NCI-H774 (cell line): ENCODE measurements at regions not wholly inside any gene's neighbourhood (a gene's known extent, or its start where the extent isn't known, plus 50 kb on each side); places are given as distances from the start of the nearest gene placed in this dataset.
"Not testable (repeated sequence)": the region's sequence is repeated elsewhere in the genome, so short reads cannot be mapped to it uniquely, and the experiment has no call there.

Experiments used
- DNase-seq: peaks from one replicate; lab custom pipeline; 2025; lab: John Stamatoyannopoulos, UW

GRCh38 chr18:56316727-56317126 is 321.7 kb downstream of the TXNL1 start:
- no peak for DNase-seq

DNA sequence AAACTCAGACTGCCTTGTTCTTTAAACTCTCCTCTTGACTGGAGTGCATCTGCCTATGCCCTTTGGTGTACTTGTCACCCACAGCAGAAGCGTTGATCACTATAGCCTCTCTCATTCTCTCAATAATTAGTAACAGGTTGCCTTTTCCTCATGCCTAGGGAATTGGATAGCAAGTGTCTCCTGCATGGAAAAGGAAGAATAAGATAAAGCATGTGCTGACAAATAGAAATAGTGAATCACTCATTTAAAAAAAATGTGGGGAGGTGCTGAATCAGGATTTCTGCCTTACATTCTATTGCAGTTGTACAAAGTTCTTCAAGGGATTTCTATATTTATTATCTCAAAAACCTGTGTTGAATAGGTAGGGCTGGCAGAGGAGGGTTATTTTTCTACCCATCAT is 323.0 kb downstream of the TXNL1 start:
- no peak for DNase-seq

- DNase-seq: no peak
Measured at GRCh38 chr18:56314396-56314795, 324.0 kb downstream of the TXNL1 start.

DNA sequence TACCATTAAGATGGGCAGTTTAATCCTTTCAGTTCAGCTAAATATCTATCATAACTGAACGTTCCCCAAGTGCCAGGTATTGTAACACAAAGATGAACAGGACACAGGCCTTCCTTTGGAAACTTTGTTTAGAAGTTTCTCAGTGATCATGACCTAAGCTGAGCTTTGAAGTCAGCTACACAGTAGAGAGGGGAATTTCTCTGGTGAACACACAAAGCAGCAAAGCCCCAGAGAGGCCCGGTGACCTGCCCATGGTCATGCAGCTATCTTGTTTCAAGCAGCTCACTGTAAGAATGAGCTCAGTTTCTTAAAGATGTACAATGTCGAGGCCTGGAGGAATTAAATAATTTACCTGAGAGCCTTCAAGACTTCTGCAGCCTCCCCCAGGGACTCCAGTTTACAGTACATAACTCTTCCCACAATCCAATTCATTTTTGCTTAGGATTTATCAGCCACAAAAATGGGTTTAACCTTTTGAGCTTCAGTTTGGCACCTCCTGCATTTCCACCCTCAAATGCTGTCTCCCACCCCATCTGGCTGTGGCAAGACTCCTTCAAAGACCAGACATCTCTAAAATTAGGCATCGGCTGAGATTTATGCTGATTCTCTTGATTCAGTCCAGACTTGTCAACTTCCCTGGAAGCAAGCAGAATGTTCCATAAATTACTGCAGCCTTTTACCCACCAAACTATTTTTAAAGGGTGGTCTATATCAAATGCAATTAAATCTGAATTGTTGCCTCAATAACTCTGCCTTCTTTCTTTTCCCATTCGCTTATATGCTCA is 325.6 kb downstream of the TXNL1 start:
- DNase-seq: no peak

DNA sequence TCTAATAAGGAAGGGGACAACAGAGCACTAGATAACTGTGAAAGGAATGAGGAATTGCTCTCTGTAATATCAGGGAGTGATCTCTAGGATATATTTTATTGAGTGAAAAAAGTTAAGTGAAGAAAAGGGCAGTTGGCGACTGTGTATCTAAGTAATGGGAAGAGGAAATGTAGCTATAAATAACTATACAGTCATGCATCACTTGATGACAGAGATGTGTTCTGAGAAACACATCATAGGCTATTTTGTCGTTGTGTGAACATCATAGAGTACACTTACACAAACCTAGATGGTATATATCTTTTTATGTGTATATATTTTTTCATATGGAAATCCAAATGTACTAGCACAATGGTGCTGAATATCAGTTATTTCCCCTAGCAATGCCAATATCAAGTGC is 329.3 kb downstream of the TXNL1 start:
- DNase-seq: no peak

- no peak for DNase-seq
Measured at GRCh38 chr18:56307354-56308170, 330.8 kb downstream of the TXNL1 start.

GRCh38 chr18:56306797-56307196 is 331.6 kb downstream of the TXNL1 start:
- no peak for DNase-seq

GRCh38 chr18:56305583-56305982 is 332.8 kb downstream of the TXNL1 start:
- no peak for DNase-seq

DNA sequence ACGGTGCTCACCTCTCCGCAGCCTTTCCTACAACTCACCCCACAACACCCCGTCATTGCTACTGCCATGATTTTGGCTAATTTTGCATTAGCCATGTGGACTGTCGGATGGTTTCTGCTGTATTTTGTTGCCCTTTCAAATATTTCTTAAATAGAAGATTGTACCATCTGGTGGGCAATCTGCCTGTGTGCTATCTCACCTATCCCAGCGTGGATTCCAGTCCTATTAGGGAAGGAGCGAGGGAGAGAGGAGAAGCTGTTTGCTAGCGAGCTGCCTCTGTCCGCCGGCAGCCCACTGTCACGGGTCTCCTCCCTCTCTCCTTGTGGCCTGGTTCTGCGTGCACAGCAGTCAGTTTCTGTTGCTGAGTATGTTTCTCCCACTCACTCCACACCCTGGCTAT is 336.2 kb downstream of the TXNL1 start:
- DNase-seq: no peak

- no peak for DNase-seq
Measured at GRCh38 chr18:56299740-56300139, 338.7 kb downstream of the TXNL1 start.

DNA sequence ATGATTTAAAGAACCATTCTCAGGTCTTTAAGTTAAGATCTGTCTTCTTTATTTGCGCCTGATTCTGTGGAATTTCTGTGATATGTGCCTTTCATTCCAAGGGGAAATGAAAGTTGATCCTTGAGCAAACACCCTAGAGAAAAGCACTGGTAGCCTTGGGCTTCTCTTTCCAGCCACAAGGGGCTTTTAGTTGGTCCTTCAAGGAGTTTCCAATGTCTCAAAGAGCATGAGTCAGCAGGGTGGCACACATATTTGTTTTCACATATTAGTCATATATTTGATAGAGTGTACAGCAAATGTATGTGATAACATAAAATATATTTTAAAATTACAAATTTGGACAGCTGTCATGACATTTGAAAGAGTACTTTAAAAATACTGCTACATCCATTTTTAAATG is 339.5 kb downstream of the TXNL1 start:
- DNase-seq: no peak

- no peak for DNase-seq
Measured at GRCh38 chr18:56296381-56296780, 342.0 kb downstream of the TXNL1 start.

DNA sequence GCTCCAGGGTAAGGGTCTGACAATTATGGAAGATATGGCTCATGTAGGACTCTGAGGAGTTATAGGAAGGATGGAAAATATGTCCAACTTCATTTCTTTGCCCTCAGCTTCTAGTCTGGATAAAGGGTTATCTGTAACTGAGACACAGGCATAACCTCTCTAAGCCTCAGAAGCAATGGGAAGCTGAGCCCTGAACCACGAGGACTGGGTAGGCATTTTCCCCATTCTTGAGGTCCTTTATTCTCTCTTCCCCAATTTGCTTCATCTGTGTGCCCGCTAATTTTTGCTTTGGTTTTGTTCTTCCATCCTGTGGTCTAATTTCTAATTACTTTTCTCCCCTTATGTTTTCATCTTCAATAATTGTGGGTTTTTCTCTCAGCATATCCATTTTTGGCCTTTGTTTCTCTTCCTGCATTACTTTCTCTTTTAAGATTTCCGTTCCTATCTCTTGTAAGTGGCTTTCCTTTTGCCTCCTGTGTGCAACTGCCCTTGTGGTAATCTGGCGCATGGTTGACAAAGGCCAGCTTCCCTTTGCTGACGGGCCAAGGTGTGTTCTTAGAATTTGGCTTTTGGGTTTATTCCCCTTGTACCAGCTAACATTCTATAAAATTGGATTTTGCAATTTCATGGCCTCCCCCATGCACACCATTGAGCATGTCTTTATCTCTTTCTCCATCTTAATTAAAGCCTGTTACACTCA is 343.8 kb downstream of the TXNL1 start:
- no peak for DNase-seq

- no peak for DNase-seq
Measured at GRCh38 chr18:56291294-56291693, 347.1 kb downstream of the TXNL1 start.

GRCh38 chr18:56289381-56289780 is 349.0 kb downstream of the TXNL1 start:
- no peak for DNase-seq

DNA sequence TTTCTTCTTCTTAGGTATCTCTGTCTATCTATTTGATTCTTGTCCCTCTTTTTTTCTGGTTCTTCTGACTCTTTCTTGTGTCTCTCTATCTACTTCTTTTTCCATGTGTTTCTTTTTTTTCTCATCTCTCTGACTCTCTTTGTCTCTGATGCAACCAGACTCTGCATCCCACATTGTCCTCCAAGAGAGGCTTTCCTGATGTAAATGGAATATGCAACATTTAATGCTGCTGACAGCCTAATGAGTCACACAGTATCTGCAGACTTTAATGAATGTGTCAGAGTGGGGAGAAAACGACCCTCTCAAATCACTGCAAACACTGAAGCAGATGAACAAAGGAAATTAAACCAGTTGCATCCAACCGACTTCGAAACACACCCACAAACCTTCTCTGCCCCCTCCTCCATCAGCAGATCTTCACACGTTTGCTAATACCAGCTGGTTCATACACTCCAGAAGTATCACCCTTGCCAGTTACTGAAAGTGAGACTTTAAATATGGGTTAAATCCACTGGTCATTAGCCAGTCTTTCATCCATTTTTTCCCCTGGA is 351.5 kb downstream of the TXNL1 start:
- no peak for DNase-seq

DNA sequence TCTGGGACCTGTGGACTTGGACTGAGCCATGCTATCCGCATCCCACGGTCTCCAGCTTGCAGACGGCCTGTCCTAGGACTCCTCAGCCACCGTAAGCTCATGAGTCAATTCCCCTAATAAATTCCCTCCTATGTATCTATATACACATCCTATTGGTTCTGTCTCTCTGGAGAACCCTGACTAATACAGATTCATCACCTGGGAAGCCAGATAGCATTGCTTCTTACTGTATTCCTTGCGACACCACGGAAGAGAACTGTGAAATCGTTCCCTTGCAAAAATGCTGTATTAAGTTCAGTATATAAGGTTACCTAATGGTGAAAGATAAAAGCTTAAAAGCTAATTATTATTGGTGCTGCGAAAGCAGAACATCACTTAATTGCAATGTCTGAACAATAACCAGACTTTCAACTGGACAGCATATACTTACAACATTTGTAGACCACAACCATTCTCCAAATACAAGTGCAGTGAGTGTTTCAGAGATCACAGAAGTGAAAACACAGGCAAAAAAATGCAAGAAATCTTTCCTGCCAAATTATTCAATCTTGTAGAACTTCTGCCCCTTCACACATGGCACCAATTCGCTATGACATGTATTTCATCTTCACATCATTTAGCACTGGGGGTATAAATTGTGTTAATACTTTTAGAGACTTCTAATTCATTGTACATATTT is 352.9 kb downstream of the TXNL1 start:
- no peak for DNase-seq

GRCh38 chr18:56284319-56284718 is 354.1 kb downstream of the TXNL1 start:
- DNase-seq: no peak

GRCh38 chr18:56283316-56283715 is 355.1 kb downstream of the TXNL1 start:
- DNase-seq: no peak

GRCh38 chr18:56282234-56283104 is 355.9 kb downstream of the TXNL1 start:
- no peak for DNase-seq

DNA sequence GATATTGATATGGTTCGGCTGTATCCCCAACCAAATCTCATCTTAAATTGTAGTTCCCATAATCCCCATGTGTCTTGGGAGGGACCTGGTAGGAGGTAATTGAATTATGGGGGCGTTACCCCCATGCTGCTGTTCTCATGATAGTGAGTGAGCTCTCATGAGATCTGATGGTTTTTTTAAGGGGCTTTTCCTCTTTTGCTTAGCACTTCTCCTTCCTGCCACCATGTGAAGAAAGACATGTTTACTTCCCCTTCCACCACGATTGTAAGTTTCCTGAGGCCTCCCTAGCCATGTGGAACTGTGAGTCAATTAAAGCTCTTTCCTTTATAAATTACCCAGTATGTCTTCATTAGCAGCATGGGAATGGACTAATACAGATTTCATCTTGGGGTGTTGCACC is 358.6 kb downstream of the TXNL1 start:
- DNase-seq: not testable (repeated sequence)
